ENCODE measurements at regions not wholly inside any gene's neighbourhood (a gene's known extent, or its start where the extent isn't known, plus 50 kb on each side); places are given as distances from the start of the nearest gene placed in this dataset.

DNA sequence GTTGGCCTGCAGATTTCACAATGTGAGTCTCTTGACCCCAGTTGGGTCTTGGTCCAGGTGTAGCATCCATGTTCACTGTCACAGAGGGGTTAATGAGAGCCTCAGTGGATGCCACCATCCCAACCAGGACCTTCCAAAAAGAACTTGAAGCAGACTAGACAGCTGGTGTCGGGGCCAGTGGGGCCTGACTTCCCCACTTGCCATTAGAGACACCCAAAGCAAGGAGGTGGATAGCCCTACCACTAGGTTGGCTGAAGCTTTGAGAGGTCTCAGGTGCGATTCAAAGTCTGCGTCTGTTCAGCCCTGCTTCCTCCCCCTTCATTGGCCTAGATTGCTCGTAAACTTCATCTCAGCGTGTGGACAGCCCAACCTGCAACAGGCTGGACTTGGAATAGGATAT, 196.4 kb upstream of the RREB1 start:
- TF ChIP-seq EGR1 (IDR thresholded peaks at IDR 0.05) (no peak), FOXM1 (IDR thresholded peaks at IDR 0.05; ENCODE audit: borderline replicate concordance, low read depth) (no peak), EP300 (IDR thresholded peaks at IDR 0.05; ENCODE audit: borderline replicate concordance) (no peak), YY1 (IDR thresholded peaks at IDR 0.05; ENCODE audit: low read depth) (no peak), TCF12 (IDR thresholded peaks at IDR 0.05; ENCODE audit: low read depth) (no peak), CEBPB (IDR thresholded peaks at IDR 0.05) (no peak), TAF1 (IDR thresholded peaks at IDR 0.05; ENCODE audit: low read depth) (no peak), RAD21 (IDR thresholded peaks at IDR 0.05; ENCODE audit: low read depth) (no peak), NFIC (IDR thresholded peaks at IDR 0.05) (no peak), MAX (IDR thresholded peaks at IDR 0.05) (no peak)

DNA sequence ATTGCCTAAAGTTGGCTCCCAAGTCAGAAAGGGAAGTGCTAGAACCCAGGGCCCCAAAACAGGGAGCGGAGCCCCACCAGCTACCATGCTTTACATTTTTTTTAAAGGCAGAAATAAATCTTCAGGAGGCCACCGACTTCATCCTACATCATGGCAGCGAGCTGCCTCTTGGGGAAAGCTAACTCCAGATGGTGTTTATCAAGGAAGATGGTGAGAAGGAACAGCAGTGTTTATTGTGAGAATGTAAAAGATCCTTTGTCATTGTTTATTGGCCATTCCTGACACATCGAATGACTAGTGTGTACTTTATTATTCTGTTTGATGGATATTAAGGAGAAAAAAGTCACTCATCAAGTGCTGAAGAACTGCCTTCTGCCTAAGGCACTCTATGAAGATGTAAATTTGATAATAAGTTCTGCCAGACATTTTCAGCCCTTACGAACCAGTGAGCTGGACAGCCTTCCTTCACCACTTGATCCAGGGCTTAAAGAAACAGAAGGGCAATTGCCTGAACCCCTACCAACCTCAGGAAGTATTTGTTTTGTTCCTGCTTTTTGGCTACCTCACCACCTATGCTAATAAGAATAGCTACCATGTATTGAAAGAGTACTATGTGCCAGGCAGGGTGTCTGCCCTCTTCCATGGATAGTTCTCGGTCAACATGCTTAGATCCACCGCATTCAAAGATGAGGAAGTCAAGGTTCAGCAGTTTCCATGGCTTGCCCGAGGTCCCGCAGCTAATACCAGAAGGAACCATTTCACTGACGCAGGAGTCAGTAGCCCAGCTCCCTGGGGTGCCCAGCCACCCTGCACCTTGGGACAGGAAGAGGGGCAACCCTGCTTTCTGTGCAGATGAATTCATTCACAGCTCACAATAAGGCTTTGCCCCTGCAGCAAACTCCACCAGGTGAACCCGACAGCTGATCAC, 194.7 kb upstream of the RREB1 start:
- TF ChIP-seq EP300 (IDR thresholded peaks at IDR 0.05; ENCODE audit: borderline replicate concordance) (no peak), RAD21 (IDR thresholded peaks at IDR 0.05; ENCODE audit: low read depth) (no peak), CREB1 (IDR thresholded peaks at IDR 0.05; ENCODE audit: low read depth) (no peak), USF1 (IDR thresholded peaks at IDR 0.05) (no peak), TAF1 (IDR thresholded peaks at IDR 0.05; ENCODE audit: low read depth) (no peak), YY1 (IDR thresholded peaks at IDR 0.05; ENCODE audit: low read depth) (no peak), TEAD4 (IDR thresholded peaks at IDR 0.05) (no peak), EGR1 (IDR thresholded peaks at IDR 0.05) (no peak), REST (IDR thresholded peaks at IDR 0.05; ENCODE audit: low read depth) (no peak), CEBPB (IDR thresholded peaks at IDR 0.05) (no peak), ZBTB7A (IDR thresholded peaks at IDR 0.05; ENCODE audit: low read depth) (no peak), FOXM1 (IDR thresholded peaks at IDR 0.05; ENCODE audit: borderline replicate concordance, low read depth) (no peak), TCF12 (IDR thresholded peaks at IDR 0.05; ENCODE audit: low read depth) (no peak), NFIC (IDR thresholded peaks at IDR 0.05) (no peak), MAX (IDR thresholded peaks at IDR 0.05) (no peak)

DNA sequence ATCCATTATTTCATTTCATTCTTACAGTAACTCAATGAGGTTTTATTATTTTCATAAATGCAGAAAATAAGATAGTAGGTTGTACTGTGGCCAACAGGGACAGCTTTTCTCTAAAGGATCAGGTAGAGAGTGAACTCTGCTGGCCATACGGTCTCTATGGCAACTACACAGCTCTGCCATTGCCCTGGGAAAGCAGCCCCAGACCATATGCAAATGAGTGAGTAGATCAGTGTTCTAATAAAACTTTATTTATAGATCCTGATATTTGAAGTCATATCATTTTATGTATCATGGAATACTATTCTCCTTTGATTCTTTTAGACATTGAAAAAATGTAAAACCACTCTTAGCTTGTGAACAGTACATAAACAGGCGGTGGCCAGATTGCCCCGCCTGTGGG, 192.5 kb upstream of the RREB1 start:
- no peak for TF ChIP-seq YY1 (IDR thresholded peaks at IDR 0.05; ENCODE audit: low read depth)
- peak; percentile 34; the same call in 1 of the 2 replicates for TF ChIP-seq RAD21 (IDR thresholded peaks at IDR 0.05; ENCODE audit: low read depth)

- TF ChIP-seq ZBTB7A (IDR thresholded peaks at IDR 0.05; ENCODE audit: low read depth): no peak
- TF ChIP-seq NFIC (IDR thresholded peaks at IDR 0.05): no peak
- no peak for TF ChIP-seq EP300 (IDR thresholded peaks at IDR 0.05; ENCODE audit: borderline replicate concordance)
- TF ChIP-seq CEBPB (IDR thresholded peaks at IDR 0.05): no peak
- no peak for TF ChIP-seq EGR1 (IDR thresholded peaks at IDR 0.05)
- TF ChIP-seq FOXM1 (IDR thresholded peaks at IDR 0.05; ENCODE audit: borderline replicate concordance, low read depth): no peak
- TF ChIP-seq TAF1 (IDR thresholded peaks at IDR 0.05; ENCODE audit: low read depth): no peak
- TF ChIP-seq RAD21 (IDR thresholded peaks at IDR 0.05; ENCODE audit: low read depth): no peak
- no peak for TF ChIP-seq TCF12 (IDR thresholded peaks at IDR 0.05; ENCODE audit: low read depth)
Measured at GRCh38 chr6:6915813-6916547, 191.8 kb upstream of the RREB1 start.

DNA sequence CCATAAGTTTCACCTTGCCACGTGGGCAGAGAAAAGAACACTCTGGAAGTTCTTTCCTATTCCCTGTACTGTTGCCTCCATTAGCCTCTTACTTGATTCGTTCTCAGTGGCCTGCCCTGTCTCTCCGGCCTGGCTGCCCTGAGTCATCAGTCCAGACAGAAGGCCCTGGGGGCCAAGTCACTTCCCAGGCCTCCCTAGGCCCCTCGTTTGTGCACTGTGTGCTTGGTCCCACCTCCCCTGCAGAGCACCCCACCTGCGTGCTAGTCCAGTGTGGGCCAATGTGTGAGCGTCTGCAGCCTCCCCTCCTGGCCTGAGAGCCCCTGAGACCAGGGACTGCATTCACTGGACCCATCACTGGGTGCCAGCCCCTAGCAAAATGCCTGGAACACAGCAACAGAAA, 191.2 kb upstream of the RREB1 start:
- no peak for TF ChIP-seq MAX (IDR thresholded peaks at IDR 0.05)
- no peak for TF ChIP-seq TCF12 (IDR thresholded peaks at IDR 0.05; ENCODE audit: low read depth)
- TF ChIP-seq USF1 (IDR thresholded peaks at IDR 0.05): no peak
- TF ChIP-seq FOXM1 (IDR thresholded peaks at IDR 0.05; ENCODE audit: borderline replicate concordance, low read depth): no peak
- TF ChIP-seq TEAD4 (IDR thresholded peaks at IDR 0.05): no peak
- TF ChIP-seq NFIC (IDR thresholded peaks at IDR 0.05): no peak
- no peak for TF ChIP-seq YY1 (IDR thresholded peaks at IDR 0.05; ENCODE audit: low read depth)
- TF ChIP-seq CEBPB (IDR thresholded peaks at IDR 0.05): no peak
- TF ChIP-seq EGR1 (IDR thresholded peaks at IDR 0.05): no peak
- no peak for TF ChIP-seq EP300 (IDR thresholded peaks at IDR 0.05; ENCODE audit: borderline replicate concordance)
- no peak for TF ChIP-seq CREB1 (IDR thresholded peaks at IDR 0.05; ENCODE audit: low read depth)
- no peak for TF ChIP-seq REST (IDR thresholded peaks at IDR 0.05; ENCODE audit: low read depth)

Measured in Ishikawa (cell line).